Activated CD4-positive, alpha-beta T cell treated with anti-CD3 and anti-CD28 coated beads, Interleukin-2, amount 10 ng/mL, durations not matched to agents 24 days and 14 days (primary cell): ENCODE measurements at regions not wholly inside any gene's neighbourhood (a gene's known extent, or its start where the extent isn't known, plus 50 kb on each side); places are given as distances from the start of the nearest gene placed in this dataset.
A peak's percentile ranks its signal among the peaks of the same experiment; 100 is the strongest.

Experiments
- DNase-seq: peaks from one replicate; pipeline ENCODE4 v3.0.0; 2022
- H3K27ac Mint-ChIP-seq: one replicate; pipeline ENCODE4 v1.8.0; 2022; ENCODE audit warnings: mild to moderate bottlenecking, mixed read lengths
- H3K27me3 Mint-ChIP-seq: one replicate; pipeline ENCODE4 v1.8.0; 2022; ENCODE audit warnings: mixed read lengths
- H3K36me3 Mint-ChIP-seq: one replicate; pipeline ENCODE4 v1.8.0; 2022; ENCODE audit warnings: low read depth, mild to moderate bottlenecking, mixed read lengths
- H3K4me1 Mint-ChIP-seq: one replicate; pipeline ENCODE4 v1.8.0; 2021; ENCODE audit warnings: mixed read lengths
- H3K4me3 Mint-ChIP-seq: one replicate; pipeline ENCODE4 v1.8.0; 2022; ENCODE audit warnings: mild to moderate bottlenecking, moderate library complexity, mixed read lengths
- H3K9me3 Mint-ChIP-seq: one replicate; pipeline ENCODE4 v1.8.0; 2021; ENCODE audit warnings: mixed read lengths
- intact Hi-C: fragments of 100-400 bp; cut with micrococcal nuclease; formaldehyde crosslinking; loops from one replicate; pipeline ENCODE4 v1.15.1; 2023

- Mint-ChIP-seq H3K27ac (no peak overlapping the region), H3K9me3 (no peaks in the 10 kb centered on the region), H3K27me3 (no peaks in the 10 kb centered on the region), H3K4me1 (no peaks in the 10 kb centered on the region), H3K4me3 (no peak overlapping the region), H3K36me3 (no peaks in the 10 kb centered on the region)
- intact Hi-C loops, result no loop called here
- DNase-seq, result no peak
These were observed 238.5 kb upstream of the SMARCA2 start for GRCh38 chr9:1776668-1777067.

- intact Hi-C loops, result no loop called here
- peaks cover 4% of the 10 kb centered on the region for H3K9me3 Mint-ChIP-seq
These were observed 224.0 kb upstream of the SMARCA2 start for GRCh38 chr9:1791191-1791590.

GRCh38 chr9:1794547-1795270, 220.4 kb upstream of the SMARCA2 start:
- no peaks in the 10 kb centered on the region for H3K4me1 Mint-ChIP-seq
- H3K36me3 Mint-ChIP-seq, result no peaks in the 10 kb centered on the region
- no peak for DNase-seq
- no peak overlapping the region for H3K4me3 Mint-ChIP-seq
- no peak overlapping the region for H3K27ac Mint-ChIP-seq
- H3K27me3 Mint-ChIP-seq, result no peaks in the 10 kb centered on the region
- intact Hi-C loops, result no loop called here
- H3K9me3 Mint-ChIP-seq, result peaks cover 4% of the 10 kb centered on the region

More at GRCh38 chr9:1791191-1791590, 224.0 kb upstream of the SMARCA2 start:
- Mint-ChIP-seq H3K4me1 (no peaks in the 10 kb centered on the region), H3K36me3 (no peaks in the 10 kb centered on the region), H3K27me3 (no peaks in the 10 kb centered on the region), H3K27ac (no peak overlapping the region), H3K4me3 (no peak overlapping the region)
- DNase-seq, result no peak

GRCh38 chr9:1804128-1804865, 210.8 kb upstream of the SMARCA2 start:
- intact Hi-C loops, result loop anchor here (10.0 kb wide), 1 partner anchor 221 kb away; no protein-coding TSS in a partner anchor
- DNase-seq, result peak; percentile 57
- Mint-ChIP-seq H3K27ac (no peak overlapping the region), H3K36me3 (no peaks in the 10 kb centered on the region), H3K4me3 (no peak overlapping the region), H3K27me3 (no peaks in the 10 kb centered on the region), H3K4me1 (peaks cover 4% of the 10 kb centered on the region), H3K9me3 (peaks cover 3% of the 10 kb centered on the region)

GRCh38 chr9:1829719-1830118, 185.4 kb upstream of the SMARCA2 start:
- no peaks in the 10 kb centered on the region for H3K36me3 Mint-ChIP-seq
- H3K4me1 Mint-ChIP-seq, result no peaks in the 10 kb centered on the region
- H3K27me3 Mint-ChIP-seq, result peaks cover 18% of the 10 kb centered on the region
- no peak overlapping the region for H3K4me3 Mint-ChIP-seq
- DNase-seq, result no peak
- intact Hi-C loops, result no loop called here
- H3K27ac Mint-ChIP-seq, result no peak overlapping the region
- no peaks in the 10 kb centered on the region for H3K9me3 Mint-ChIP-seq

- no peak overlapping the region for H3K27ac Mint-ChIP-seq
- H3K4me3 Mint-ChIP-seq, result no peak overlapping the region
- intact Hi-C loops, result no loop called here
- H3K36me3 Mint-ChIP-seq, result no peaks in the 10 kb centered on the region
- no peaks in the 10 kb centered on the region for H3K4me1 Mint-ChIP-seq
- DNase-seq, result no peak
- no peaks in the 10 kb centered on the region for H3K9me3 Mint-ChIP-seq
- peaks cover 9% of the 10 kb centered on the region for H3K27me3 Mint-ChIP-seq
These were observed 182.2 kb upstream of the SMARCA2 start for GRCh38 chr9:1832960-1833359.

- Mint-ChIP-seq H3K4me3 (no peak overlapping the region), H3K4me1 (no peaks in the 10 kb centered on the region), H3K36me3 (no peaks in the 10 kb centered on the region), H3K27me3 (peaks cover 9% of the 10 kb centered on the region), H3K9me3 (no peaks in the 10 kb centered on the region), H3K27ac (no peak overlapping the region)
- intact Hi-C loops, result loop anchor here (5.0 kb wide), 1 partner anchor 210 kb away; no protein-coding TSS in a partner anchor
- no peak for DNase-seq
These were observed 177.6 kb upstream of the SMARCA2 start for GRCh38 chr9:1837453-1838084.

- Mint-ChIP-seq H3K4me1 (no peaks in the 10 kb centered on the region), H3K27me3 (peaks cover 3% of the 10 kb centered on the region), H3K9me3 (no peaks in the 10 kb centered on the region), H3K27ac (no peak overlapping the region), H3K36me3 (no peaks in the 10 kb centered on the region), H3K4me3 (no peak overlapping the region)
- no peak for DNase-seq
- intact Hi-C loops, result loop anchor here (5.0 kb wide), 1 partner anchor 213 kb away; no protein-coding TSS in a partner anchor
These were observed 175.2 kb upstream of the SMARCA2 start for GRCh38 chr9:1839909-1840308.

- Mint-ChIP-seq H3K27ac (no peak overlapping the region), H3K36me3 (no peaks in the 10 kb centered on the region), H3K4me3 (no peak overlapping the region), H3K27me3 (no peaks in the 10 kb centered on the region), H3K4me1 (no peaks in the 10 kb centered on the region), H3K9me3 (no peaks in the 10 kb centered on the region)
- DNase-seq, result no peak
- intact Hi-C loops, result no loop called here
These were observed 169.7 kb upstream of the SMARCA2 start for GRCh38 chr9:1845425-1845824.

GRCh38 chr9:1855726-1856125, 159.4 kb upstream of the SMARCA2 start:
- no peak overlapping the region for H3K27ac Mint-ChIP-seq

GRCh38 chr9:1857808-1858207, 157.3 kb upstream of the SMARCA2 start:
- Mint-ChIP-seq H3K27me3 (peaks cover 8% of the 10 kb centered on the region), H3K4me1 (peaks cover 6% of the 10 kb centered on the region), H3K36me3 (no peaks in the 10 kb centered on the region), H3K4me3 (no peak overlapping the region), H3K9me3 (peaks cover 14% of the 10 kb centered on the region), H3K27ac (no peak overlapping the region)
- DNase-seq, result no peak
- intact Hi-C loops, result no loop called here

More at GRCh38 chr9:1855726-1856125, 159.4 kb upstream of the SMARCA2 start:
- no peak for DNase-seq
- H3K4me1 Mint-ChIP-seq, result no peaks in the 10 kb centered on the region
- no peak overlapping the region for H3K4me3 Mint-ChIP-seq
- intact Hi-C loops, result no loop called here
- no peaks in the 10 kb centered on the region for H3K9me3 Mint-ChIP-seq
- H3K27me3 Mint-ChIP-seq, result peaks cover 2% of the 10 kb centered on the region
- no peaks in the 10 kb centered on the region for H3K36me3 Mint-ChIP-seq

- Mint-ChIP-seq H3K4me3 (no peak overlapping the region), H3K4me1 (no peaks in the 10 kb centered on the region), H3K9me3 (no peaks in the 10 kb centered on the region), H3K27ac (no peak overlapping the region), H3K27me3 (peaks cover 47% of the 10 kb centered on the region), H3K36me3 (no peaks in the 10 kb centered on the region)
- intact Hi-C loops, result loop anchor here (5.0 kb wide), 1 partner anchor 72 kb away; no protein-coding TSS in a partner anchor
- DNase-seq, result peak; percentile 69
These were observed 145.3 kb upstream of the SMARCA2 start for GRCh38 chr9:1869843-1870242.

GRCh38 chr9:1870915-1871314, 144.2 kb upstream of the SMARCA2 start:
- Mint-ChIP-seq H3K4me1 (peaks cover 7% of the 10 kb centered on the region), H3K27ac (no peak overlapping the region), H3K9me3 (no peaks in the 10 kb centered on the region), H3K4me3 (no peak overlapping the region), H3K27me3 (peaks cover 44% of the 10 kb centered on the region), H3K36me3 (no peaks in the 10 kb centered on the region)
- no peak for DNase-seq
- intact Hi-C loops, result loop anchor here (5.0 kb wide), 1 partner anchor 71 kb away; no protein-coding TSS in a partner anchor
